ENCODE measurements at regions not wholly inside any gene's neighbourhood (a gene's known extent, or its start where the extent isn't known, plus 50 kb on each side); places are given as distances from the start of the nearest gene placed in this dataset.

DNA sequence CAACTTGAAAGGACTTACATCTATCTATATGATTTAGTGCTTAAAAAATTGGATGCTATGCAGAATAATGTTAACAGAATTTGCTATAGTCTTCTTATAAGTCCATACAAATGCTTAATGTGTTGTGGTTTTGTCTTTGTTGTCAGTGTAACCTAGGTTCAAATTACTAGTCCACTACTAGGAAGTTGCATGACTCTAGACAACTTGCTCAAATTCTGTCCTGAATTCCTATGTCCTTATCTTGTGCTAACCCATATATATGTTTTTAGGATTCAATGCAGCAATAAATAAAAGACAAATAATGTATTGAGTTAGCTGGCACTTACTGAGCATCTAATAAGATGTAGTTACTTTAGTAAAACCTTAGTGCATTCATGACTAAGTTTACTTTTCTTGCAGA, 276.5 kb upstream of the KCNMB2 start:
- DNase-seq, result no peak

- DNase-seq, result peak; percentile 8
These were observed 275.2 kb upstream of the KCNMB2 start for GRCh38 chr3:178260887-178261565.

- DNase-seq, result no peak
These were observed 272.9 kb upstream of the KCNMB2 start for GRCh38 chr3:178263236-178263916.

GRCh38 chr3:178267158-178267844, 268.9 kb upstream of the KCNMB2 start:
- DNase-seq, result no peak

- peak; percentile 7 for DNase-seq
These were observed 265.4 kb upstream of the KCNMB2 start for GRCh38 chr3:178270838-178271237.

DNA sequence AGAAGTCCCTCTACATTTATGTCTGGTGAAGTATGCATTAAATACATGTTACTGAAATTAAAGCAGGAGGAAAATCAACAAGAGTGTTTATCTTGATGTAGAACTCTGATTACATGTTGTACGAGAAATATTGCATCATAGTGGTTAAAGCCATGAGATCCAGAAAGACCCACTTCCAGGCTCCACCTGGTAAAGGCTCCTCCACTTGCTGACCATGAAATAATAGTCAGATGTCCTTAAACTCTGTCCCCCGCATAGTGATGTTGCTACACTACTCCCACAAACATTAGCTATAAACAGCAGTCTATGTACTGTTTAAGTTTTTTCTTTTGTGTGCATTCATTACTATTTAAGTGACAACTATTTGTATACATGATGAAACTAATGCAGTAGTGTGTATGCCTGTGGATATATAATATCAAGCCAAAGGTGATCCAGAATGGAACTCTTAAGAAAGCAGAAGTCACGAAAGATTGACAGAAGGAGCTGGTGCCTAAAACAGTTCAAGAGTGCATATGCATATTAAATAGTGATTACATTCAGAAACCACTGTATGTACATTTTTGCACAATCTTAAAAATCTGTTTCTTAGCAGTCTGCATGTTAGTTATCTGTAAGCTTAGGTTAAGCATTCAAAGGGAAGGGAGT, 264.4 kb upstream of the KCNMB2 start:
- no peak for DNase-seq

DNA sequence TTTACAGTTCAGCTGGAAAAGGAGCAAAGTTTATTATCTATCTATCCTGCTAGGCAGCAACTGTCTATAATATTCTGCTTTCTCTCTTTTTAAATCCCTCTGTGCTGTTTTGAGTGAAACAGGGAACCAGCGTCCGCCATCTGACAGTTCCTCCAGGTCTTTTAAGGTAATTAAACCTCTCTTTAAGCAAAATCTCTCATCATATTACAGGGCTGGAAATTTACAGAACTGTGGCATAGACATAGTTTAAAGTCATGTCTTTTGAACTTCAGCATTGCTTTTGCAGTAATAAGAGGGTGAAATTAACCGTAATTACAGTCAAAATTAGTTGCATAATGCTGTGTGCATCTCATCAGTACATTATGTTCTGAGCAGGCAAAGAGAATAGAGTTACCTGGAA, 263.4 kb upstream of the KCNMB2 start:
- DNase-seq, result no peak

DNA sequence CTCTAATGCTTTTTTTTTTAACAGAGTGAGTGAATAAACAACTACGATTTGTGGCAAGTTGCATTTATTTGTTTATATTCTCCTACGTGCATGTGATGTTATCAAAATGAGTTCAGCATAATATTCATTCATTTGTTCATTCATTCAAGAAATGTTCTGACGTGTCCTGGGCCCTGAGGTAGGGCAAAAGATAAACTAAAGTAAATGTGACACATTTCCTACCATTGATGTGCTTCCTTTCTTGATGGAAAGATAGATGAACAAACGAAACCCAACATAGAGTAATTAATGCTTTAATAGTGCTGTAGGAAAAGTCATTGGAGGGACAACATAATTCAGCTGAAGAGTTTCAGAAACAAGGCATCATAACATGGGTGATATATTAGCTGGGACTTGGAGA, 261.5 kb upstream of the KCNMB2 start:
- DNase-seq, result no peak

DNA sequence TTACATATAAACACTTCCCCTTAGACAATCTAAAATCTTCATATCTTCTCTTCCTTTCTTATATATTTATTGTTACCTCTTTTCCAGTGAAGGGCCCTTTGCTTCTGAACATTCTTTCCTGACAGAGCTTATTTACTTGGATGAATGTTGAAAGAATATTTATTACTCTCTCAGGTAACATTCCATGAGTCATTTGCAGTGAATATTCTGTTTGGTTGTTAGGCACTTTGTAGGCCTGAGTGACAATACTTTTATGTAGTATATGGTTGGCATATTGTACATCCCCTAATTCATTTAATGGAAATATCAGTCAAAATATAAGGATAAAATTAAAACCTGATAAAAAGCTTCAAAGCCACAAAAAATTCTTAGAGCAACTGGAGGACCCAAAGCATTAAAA, 260.9 kb upstream of the KCNMB2 start:
- no peak for DNase-seq

DNA sequence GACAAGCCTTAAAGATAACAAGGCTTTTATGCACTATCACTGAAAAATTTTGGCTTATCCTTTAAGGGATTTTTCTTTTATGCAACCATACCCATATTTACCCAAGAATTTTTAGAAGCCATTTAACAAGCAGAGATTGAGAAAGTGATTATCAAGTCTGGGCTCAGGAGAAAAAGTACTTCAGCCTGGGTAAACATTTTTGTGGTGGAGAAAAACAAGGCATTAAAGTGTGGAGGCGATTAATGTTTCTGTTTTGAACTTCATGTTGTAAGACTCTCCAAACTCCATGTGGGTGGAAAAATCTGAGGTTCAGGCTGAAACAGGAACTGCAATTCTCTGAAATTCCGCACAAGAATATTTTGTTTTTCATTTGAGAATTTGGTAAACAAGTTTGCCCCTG, 260.4 kb upstream of the KCNMB2 start:
- no peak for DNase-seq

DNA sequence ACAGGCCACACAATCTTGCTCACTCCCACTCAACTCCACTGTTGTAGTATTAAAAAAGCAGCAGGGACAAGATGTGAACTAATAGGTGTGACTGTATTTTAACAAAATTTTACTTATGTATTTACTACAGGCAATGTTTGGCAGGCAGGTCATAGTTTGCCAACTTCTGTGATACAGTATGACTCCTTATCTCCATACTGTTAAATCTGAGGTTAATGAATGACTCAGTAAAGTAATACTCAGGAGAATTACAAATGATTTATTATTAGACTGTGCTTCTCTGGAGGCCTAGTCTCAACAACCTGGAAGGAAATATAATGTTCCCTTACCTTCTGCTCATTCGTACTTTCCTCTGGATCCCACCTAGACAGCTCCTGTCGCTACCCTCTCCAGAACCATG, 258.6 kb upstream of the KCNMB2 start:
- DNase-seq, result peak; percentile 40

DNA sequence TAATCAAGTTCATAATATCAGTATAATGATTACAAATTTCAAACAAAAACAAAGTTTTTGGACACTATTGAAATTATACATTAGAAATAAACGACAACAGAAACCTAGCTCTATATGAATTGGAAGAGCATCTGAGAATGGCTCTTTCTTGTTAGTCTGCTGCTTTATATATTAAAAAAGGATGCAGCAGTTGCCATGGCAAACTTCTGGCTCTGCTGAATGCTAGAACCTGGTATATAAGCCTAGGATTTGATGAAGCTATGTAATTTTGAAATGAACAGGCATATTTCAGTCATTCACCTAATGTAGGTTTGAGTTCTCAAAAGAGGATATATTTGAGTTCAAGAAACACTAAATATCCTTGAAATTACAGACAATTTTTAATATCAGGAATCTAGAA, 252.7 kb upstream of the KCNMB2 start:
- no peak for DNase-seq

- no peak for DNase-seq
These were observed 252.1 kb upstream of the KCNMB2 start for GRCh38 chr3:178284181-178284580.

DNA sequence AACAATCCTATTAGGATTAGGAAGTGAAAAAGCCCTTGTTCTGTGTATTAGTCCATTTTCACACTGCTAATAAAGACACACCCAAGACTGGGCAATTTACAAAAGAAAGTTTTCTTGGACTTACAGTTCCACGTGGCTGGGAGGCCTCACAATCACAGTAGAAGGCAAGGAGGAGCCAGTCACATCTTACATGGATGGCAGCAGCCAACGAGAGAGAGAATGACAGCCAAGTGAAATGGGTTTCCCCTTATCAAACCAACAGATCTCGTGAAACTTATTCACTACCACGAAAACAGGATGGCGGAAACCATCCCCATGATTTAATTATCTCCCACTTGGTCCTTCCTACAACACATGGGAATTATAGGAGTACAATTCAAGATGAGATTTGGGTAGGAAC, 248.2 kb upstream of the KCNMB2 start:
- DNase-seq, result no peak

- no peak for DNase-seq
These were observed 246.6 kb upstream of the KCNMB2 start for GRCh38 chr3:178289544-178290160.

- DNase-seq, result no peak
These were observed 244.5 kb upstream of the KCNMB2 start for GRCh38 chr3:178291574-178292370.

GRCh38 chr3:178295292-178295912, 240.8 kb upstream of the KCNMB2 start:
- DNase-seq, result no peak

DNA sequence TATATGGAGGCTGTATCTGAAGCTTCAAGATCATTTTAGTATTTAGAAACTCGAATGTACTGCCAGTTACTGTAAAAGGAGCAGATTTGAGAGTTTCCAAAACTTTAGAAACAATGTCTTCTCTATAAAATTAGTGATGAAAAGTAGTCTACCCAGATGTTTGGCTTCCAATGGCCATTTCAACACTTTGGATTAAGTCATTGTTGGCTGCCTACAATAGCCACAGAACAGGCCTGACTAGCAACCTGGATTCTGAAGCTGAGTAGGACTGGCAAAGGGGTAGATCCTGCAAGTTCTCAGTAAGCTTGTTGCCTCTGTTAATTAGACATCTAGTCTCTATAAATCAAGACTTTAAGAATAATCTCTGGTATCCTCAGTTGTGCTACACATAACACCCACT, 239.0 kb upstream of the KCNMB2 start:
- DNase-seq, result no peak

DNA sequence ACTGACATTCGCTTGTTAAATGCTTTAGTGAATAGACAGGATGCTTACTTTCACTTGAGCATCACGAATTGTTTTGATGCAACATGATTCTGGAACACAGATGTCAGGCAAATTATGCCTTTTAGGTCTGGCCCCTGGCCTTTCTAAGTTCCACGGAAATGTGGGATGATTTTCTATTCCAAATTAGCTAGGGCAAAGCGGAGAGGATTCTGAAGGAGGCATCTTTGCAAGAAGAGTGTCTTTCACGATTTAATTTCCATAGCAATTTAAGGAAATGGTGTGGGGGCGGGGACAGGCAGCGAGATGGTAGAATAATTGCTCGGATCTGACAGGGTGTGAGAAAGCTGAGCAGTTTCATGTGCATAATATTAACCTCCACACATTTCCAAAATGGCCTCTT, 238.5 kb upstream of the KCNMB2 start:
- DNase-seq, result no peak

DNA sequence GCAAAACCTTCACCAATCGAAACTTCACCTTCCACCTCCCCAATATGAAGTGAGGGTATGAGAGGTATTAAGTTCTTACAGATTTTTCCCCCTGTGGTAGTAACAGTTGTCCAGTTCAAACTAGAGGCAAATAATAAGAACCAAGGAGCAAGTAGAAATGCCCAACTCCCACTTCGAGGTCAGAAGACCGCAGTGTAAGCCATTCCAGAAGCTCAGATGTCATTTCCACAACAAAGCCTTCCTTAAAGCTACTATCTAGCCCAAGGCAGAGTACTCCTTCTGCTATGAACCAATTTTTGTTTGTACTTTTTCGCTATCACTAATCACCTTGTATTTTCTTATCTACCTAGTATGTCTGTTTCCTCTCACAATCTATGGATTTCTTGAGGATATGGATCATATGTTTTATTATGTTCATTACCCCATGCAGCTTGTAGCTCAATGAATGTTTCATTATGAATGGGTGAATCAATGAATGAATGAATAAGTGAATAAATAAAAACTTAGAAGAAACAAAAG, 235.7 kb upstream of the KCNMB2 start:
- DNase-seq, result no peak

Data from NCI-H226 (cell line).